H9 (cell line): ENCODE measurements at regions not wholly inside any gene's neighbourhood (a gene's known extent, or its start where the extent isn't known, plus 50 kb on each side); places are given as distances from the start of the nearest gene placed in this dataset.

Source experiments
- DNase-seq: peaks from one replicate; pipeline ENCODE4 v3.0.0-alpha.2; 2017
- H2AFZ ChIP-seq: one replicate; pipeline ENCODE4 v1.6.1; 2013; ENCODE audit warnings: mild to moderate bottlenecking, low read length, control low read depth, moderate library complexity
- H2AK5ac ChIP-seq: 2 replicates; pipeline ENCODE4 v1.6.1; 2013; ENCODE audit warnings: low read length, control low read depth, mixed read lengths; ENCODE audit not compliant: insufficient read length
- H2BK120ac ChIP-seq: one replicate; pipeline ENCODE4 v1.6.1; 2013; ENCODE audit warnings: low read depth, mild to moderate bottlenecking, low read length, control low read depth, inconsistent platforms; ENCODE audit not compliant: poor library complexity, severe bottlenecking
- H2BK12ac ChIP-seq: 2 replicates; pipeline ENCODE4 v1.6.1; 2013; ENCODE audit warnings: low read length, control low read depth, mixed read lengths, low read depth; ENCODE audit not compliant: insufficient read length
- H2BK15ac ChIP-seq: 2 replicates; pipeline ENCODE4 v1.6.1; 2013; ENCODE audit warnings: low read depth, low read length, control low read depth
- H2BK20ac ChIP-seq: one replicate; pipeline ENCODE4 v1.6.1; 2013; ENCODE audit warnings: low read depth, mild to moderate bottlenecking, low read length, control low read depth, inconsistent platforms; ENCODE audit not compliant: poor library complexity, severe bottlenecking
- H2BK5ac ChIP-seq: 2 replicates; pipeline ENCODE4 v1.6.1; 2013; ENCODE audit warnings: low read length, control low read depth, mixed read lengths; ENCODE audit not compliant: insufficient read length
- H3K14ac ChIP-seq: 2 replicates; pipeline ENCODE4 v1.6.1; 2013; ENCODE audit warnings: low read length, control low read depth; ENCODE audit not compliant: insufficient read depth
- H3K18ac ChIP-seq: 2 replicates; pipeline ENCODE4 v1.6.1; 2013; ENCODE audit warnings: low read depth, mild to moderate bottlenecking, mixed read lengths, low read length, control low read depth; ENCODE audit not compliant: insufficient read length
- H3K23ac ChIP-seq: 2 replicates; pipeline ENCODE4 v1.6.1; 2013; ENCODE audit warnings: low read length, control low read depth, mixed read lengths, low read depth; ENCODE audit not compliant: insufficient read length
- H3K23me2 ChIP-seq: 2 replicates; pipeline ENCODE4 v1.6.1; 2013; ENCODE audit warnings: low read depth, mild to moderate bottlenecking, mixed read lengths, low read length, control low read depth; ENCODE audit not compliant: insufficient read length, poor library complexity, severe bottlenecking
- H3K27ac ChIP-seq: 2 replicates; pipeline ENCODE4 v1.5.1; 2013; ENCODE audit warnings: low read length, control low read depth, mixed read lengths, low read depth; ENCODE audit not compliant: insufficient read length
- H3K27me3 ChIP-seq: 2 replicates; pipeline ENCODE4 v1.6.1; 2013; ENCODE audit warnings: low read length, control low read depth, inconsistent platforms; ENCODE audit not compliant: insufficient read depth
- H3K4ac ChIP-seq: 2 replicates; pipeline ENCODE4 v1.6.1; 2013; ENCODE audit warnings: low read depth, mild to moderate bottlenecking, control low read depth, inconsistent platforms, low read length, moderate library complexity
- H3K4me1 ChIP-seq: 2 replicates; pipeline ENCODE4 v1.6.1; 2013; ENCODE audit warnings: low read length, control low read depth, inconsistent platforms; ENCODE audit not compliant: insufficient read depth
- H3K4me2 ChIP-seq: 2 replicates; pipeline ENCODE4 v1.6.1; 2013; ENCODE audit warnings: low read length, control low read depth, mixed read lengths; ENCODE audit not compliant: insufficient read length, insufficient read depth
- H3K56ac ChIP-seq: 2 replicates; pipeline ENCODE4 v1.6.1; 2013; ENCODE audit warnings: low read depth, mild to moderate bottlenecking, mixed read lengths, low read length, control low read depth; ENCODE audit not compliant: insufficient read length
- H3K79me1 ChIP-seq: 2 replicates; pipeline ENCODE4 v1.6.1; 2013; ENCODE audit warnings: low read depth, mild to moderate bottlenecking, moderate library complexity, low read length, control low read depth, inconsistent platforms; ENCODE audit not compliant: insufficient read depth, poor library complexity, severe bottlenecking
- H3K79me2 ChIP-seq: 2 replicates; pipeline ENCODE4 v1.6.1; 2013; ENCODE audit warnings: low read length, control low read depth, inconsistent platforms; ENCODE audit not compliant: insufficient read depth
- H3K9ac ChIP-seq: 2 replicates; pipeline ENCODE4 v1.6.1; 2013; ENCODE audit warnings: low read length, control low read depth, mixed read lengths; ENCODE audit not compliant: insufficient read length; ENCODE audit errors: extremely low read depth
- H3K9me3 ChIP-seq: one replicate; pipeline ENCODE4 v1.6.1; 2013; ENCODE audit warnings: low read depth, low read length, inconsistent platforms; ENCODE audit not compliant: control insufficient read depth
- H3T11ph ChIP-seq: one replicate; pipeline ENCODE4 v1.6.1; 2013; ENCODE audit warnings: mild to moderate bottlenecking, low read length, control low read depth, inconsistent platforms
- H4K20me1 ChIP-seq: one replicate; pipeline ENCODE4 v1.6.1; 2013; ENCODE audit not compliant: control insufficient read depth, insufficient read length, insufficient read depth
- H4K5ac ChIP-seq: 2 replicates; pipeline ENCODE4 v1.6.1; 2013; ENCODE audit warnings: low read depth, mild to moderate bottlenecking, mixed read lengths, low read length, control low read depth; ENCODE audit not compliant: insufficient read length
- H4K8ac ChIP-seq: replicated peaks from 2 replicates; pipeline ENCODE4 v1.6.1; 2013; ENCODE audit warnings: low read length, control low read depth, mixed read lengths, low read depth; ENCODE audit not compliant: insufficient read length
- H4K91ac ChIP-seq: 2 replicates; pipeline ENCODE4 v1.6.1; 2013; ENCODE audit warnings: low read depth, mild to moderate bottlenecking, moderate library complexity, mixed read lengths, low read length, control low read depth; ENCODE audit not compliant: insufficient read length
- H3K27ac Mint-ChIP-seq, 3 experiments: 2 replicates in 2 of 3; 3 replicates in 1 of 3; pipeline ENCODE4 v1.8.0; 2020 to 2021; ENCODE audit warnings: mixed read lengths in 3 of 3, mild to moderate bottlenecking in 1 of 3, moderate library complexity in 1 of 3
- H3K27me3 Mint-ChIP-seq: 2 replicates; pipeline ENCODE4 v1.8.0; 2021; ENCODE audit warnings: low read depth, mild to moderate bottlenecking, moderate library complexity, mixed read lengths
- H3K36me3 Mint-ChIP-seq, 3 experiments: 2 replicates in 2 of 3; 3 replicates in 1 of 3; pipeline ENCODE4 v1.8.0; 2020 to 2021; ENCODE audit warnings: low read depth in 3 of 3, mixed read lengths in 3 of 3; ENCODE audit not compliant: insufficient read depth in 1 of 3
- H3K4me1 Mint-ChIP-seq, 2 experiments: 2 replicates each; pipeline ENCODE4 v1.8.0; 2020; ENCODE audit warnings: mixed read lengths in 2 of 2
- H3K4me3 Mint-ChIP-seq, 2 experiments: 2 replicates in 1 of 2; 3 replicates in 1 of 2; pipeline ENCODE4 v1.8.0; 2020 to 2021; ENCODE audit warnings: mild to moderate bottlenecking in 2 of 2, mixed read lengths in 2 of 2, moderate library complexity in 1 of 2
- H3K9me3 Mint-ChIP-seq, 2 experiments: 2 replicates in 1 of 2; 3 replicates in 1 of 2; pipeline ENCODE4 v1.8.0; 2020; ENCODE audit warnings: mild to moderate bottlenecking in 2 of 2, mixed read lengths in 2 of 2, moderate library complexity in 1 of 2
- CTCF ChIP-seq: fragments of 200-600 bp; sonication (generic); conservative IDR thresholded peaks from 3 replicates; pipeline ENCODE4 v1.8.0; 2021; ENCODE audit warnings: antibody characterized with exemption, mild to moderate bottlenecking
- WGBS: extraction: QIAGEN DNeasy Blood & Tissue Kit; methylation state at CpG from one replicate; pipeline ENCODE4 v1.1.7; 2013; ENCODE audit warnings: missing lambda C conversion rate, low lambda C conversion rate, mixed read lengths; ENCODE audit not compliant: insufficient read length; ENCODE audit errors: extremely low coverage; 5-methylcytosine and 5-hydroxymethylcytosine counted together

- no peak for TF ChIP-seq CTCF
- H2BK15ac ChIP-seq, result no peak overlapping the region
- H3K79me1 ChIP-seq, result no peaks in the 10 kb centered on the region
- no peak overlapping the region for H2AK5ac ChIP-seq
- H3K18ac ChIP-seq, result no peak overlapping the region
- no peak overlapping the region for H2BK120ac ChIP-seq
- H4K20me1 ChIP-seq, result no peaks in the 10 kb centered on the region
- H3K79me2 ChIP-seq, result no peaks in the 10 kb centered on the region
- H3K4me2 ChIP-seq, result no peak overlapping the region
- H3K36me3 Mint-ChIP-seq, result no peaks in the 10 kb centered on the region
- H2BK5ac ChIP-seq, result no peak overlapping the region
- no peak overlapping the region for H4K5ac ChIP-seq
- H3K27me3 ChIP-seq, result no peaks in the 10 kb centered on the region
- H3K14ac ChIP-seq, result no peak overlapping the region
- H4K91ac ChIP-seq, result no peak overlapping the region
- no peaks in the 10 kb centered on the region for H3K9me3 Mint-ChIP-seq
- no CpG with 5 or more reads among the region's 6 CpGs for WGBS
- no peaks in the 10 kb centered on the region for H3K23me2 ChIP-seq
- no peak overlapping the region for H2AFZ ChIP-seq
- H3K4me3 Mint-ChIP-seq, result no peak overlapping the region
- no peak overlapping the region for H2BK12ac ChIP-seq
- H3K4me1 ChIP-seq, result peaks cover 2% of the 10 kb centered on the region; the same call in 1 of the 2 replicates
- H3K9ac ChIP-seq, result no peak overlapping the region
- H3K9me3 ChIP-seq, result no peaks in the 10 kb centered on the region
- no peak overlapping the region for H3T11ph ChIP-seq
- peaks cover 20 to 23% of the 10 kb centered on the region in 2 experiments for H3K4me1 Mint-ChIP-seq
- no peak overlapping the region for H3K4ac ChIP-seq
- peaks cover 18% of the 10 kb centered on the region for H3K27me3 Mint-ChIP-seq
- no peak overlapping the region for H2BK20ac ChIP-seq
- no peak overlapping the region for H3K23ac ChIP-seq
- no peak overlapping the region for H3K27ac ChIP-seq
- no peak overlapping the region for H4K8ac ChIP-seq
- no peak overlapping the region for H3K56ac ChIP-seq
- DNase-seq, result no peak
- H3K27ac Mint-ChIP-seq, result peak overlapping the region in 1 of 3 experiments; percentile 78; a peak in 1 of 7 replicates
These were observed 115.5 kb downstream of the WDR11 start for GRCh38 chr10:120966657-120967045.
